Coronary artery (tissue), 2 donors: ENCODE measurements at regions not wholly inside any gene's neighbourhood (a gene's known extent, or its start where the extent isn't known, plus 50 kb on each side); places are given as distances from the start of the nearest gene placed in this dataset.

Experiments
- DNase-seq: peaks from one replicate; pipeline ENCODE4 v3.0.0-alpha.2; 2017; ENCODE audit warnings: low spot score
- H3K27ac ChIP-seq, 2 donors: fragments of 200-600 bp; sonication (generic); one replicate each; pipeline ENCODE4 v1.5.1; 2016 to 2019
- H3K4me3 ChIP-seq: fragments of 200-600 bp; sonication (generic); 2 replicates; pipeline ENCODE4 v1.5.1; 2016; ENCODE audit warnings: mild to moderate bottlenecking, moderate library complexity
- TF ChIP-seq, protein P1 (sequence below): fragments of 200-600 bp; sonication (generic); IDR thresholded peaks from one replicate; pipeline ENCODE4 v1.5.1; 2019; ENCODE audit warnings: antibody characterized with exemption

DNA sequence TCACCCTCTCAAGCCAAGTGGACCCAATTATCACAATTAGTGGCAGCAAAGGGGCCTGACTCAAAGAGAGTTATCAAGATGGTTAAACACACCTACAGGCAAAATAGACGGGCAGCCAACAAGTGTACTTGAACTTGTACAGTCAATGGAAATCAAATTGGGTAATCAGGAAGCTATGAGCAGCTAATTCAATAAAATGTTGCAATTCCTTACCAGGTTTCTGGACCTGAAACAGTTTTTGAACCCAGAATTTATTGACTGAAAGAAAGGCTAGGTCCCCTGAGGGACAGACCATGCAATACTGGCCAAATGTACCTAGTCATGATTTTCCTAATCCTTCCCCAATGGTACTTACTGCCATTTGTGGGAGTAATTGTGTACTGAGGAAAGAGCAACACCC, 679.8 kb downstream of the EPM2A start:
- Histone ChIP-seq H3K4me3 (no peak overlapping the region), H3K27ac (no peak overlapping the region)
- DNase-seq: no peak
- TF ChIP-seq, protein P1, sequence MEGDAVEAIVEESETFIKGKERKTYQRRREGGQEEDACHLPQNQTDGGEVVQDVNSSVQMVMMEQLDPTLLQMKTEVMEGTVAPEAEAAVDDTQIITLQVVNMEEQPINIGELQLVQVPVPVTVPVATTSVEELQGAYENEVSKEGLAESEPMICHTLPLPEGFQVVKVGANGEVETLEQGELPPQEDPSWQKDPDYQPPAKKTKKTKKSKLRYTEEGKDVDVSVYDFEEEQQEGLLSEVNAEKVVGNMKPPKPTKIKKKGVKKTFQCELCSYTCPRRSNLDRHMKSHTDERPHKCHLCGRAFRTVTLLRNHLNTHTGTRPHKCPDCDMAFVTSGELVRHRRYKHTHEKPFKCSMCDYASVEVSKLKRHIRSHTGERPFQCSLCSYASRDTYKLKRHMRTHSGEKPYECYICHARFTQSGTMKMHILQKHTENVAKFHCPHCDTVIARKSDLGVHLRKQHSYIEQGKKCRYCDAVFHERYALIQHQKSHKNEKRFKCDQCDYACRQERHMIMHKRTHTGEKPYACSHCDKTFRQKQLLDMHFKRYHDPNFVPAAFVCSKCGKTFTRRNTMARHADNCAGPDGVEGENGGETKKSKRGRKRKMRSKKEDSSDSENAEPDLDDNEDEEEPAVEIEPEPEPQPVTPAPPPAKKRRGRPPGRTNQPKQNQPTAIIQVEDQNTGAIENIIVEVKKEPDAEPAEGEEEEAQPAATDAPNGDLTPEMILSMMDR: no peak

DNA sequence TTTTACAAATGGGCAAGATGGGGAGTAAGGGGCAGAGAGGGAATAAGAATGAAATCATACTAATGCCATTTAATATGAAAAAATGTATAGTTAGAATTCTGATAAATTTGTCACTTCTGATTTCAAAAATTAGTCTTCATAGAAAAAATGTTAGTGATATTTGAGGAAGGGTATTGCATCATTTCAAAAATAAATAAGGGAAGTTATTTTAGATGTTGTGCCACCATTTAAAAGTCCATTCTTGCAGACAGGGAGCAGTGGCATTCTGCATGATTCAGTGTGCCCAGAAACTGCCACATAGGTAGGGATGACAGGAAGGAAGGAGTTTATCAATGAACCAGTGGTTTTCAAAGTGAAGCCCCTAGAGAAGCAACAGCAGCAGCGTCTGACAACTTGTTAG, 674.6 kb downstream of the EPM2A start:
- DNase-seq: no peak
- H3K4me3 ChIP-seq: no peak overlapping the region
- H3K27ac ChIP-seq: no peak overlapping the region
- TF ChIP-seq, protein P1: no peak

DNA sequence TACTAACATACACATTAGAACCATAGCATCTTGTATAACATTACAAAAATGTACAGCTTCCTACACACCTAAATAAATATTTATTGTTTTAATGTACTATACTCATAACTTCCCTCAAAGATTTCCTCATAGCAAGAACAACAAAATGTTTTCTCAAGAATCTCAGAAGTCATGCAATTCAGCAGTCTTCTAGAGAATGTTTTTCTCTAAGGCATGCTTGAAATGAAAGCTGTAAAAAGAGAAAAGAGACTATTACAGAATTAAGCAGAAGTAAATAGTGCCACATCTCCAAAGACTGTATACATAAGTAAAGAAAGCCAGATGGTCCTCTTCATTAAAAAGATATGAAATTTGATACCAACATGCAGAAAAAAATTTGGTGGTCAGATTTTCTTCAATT, 672.2 kb downstream of the EPM2A start:
- TF ChIP-seq, protein P1: no peak
- Histone ChIP-seq H3K27ac (no peak overlapping the region), H3K4me3 (no peak overlapping the region)
- no peak for DNase-seq

DNA sequence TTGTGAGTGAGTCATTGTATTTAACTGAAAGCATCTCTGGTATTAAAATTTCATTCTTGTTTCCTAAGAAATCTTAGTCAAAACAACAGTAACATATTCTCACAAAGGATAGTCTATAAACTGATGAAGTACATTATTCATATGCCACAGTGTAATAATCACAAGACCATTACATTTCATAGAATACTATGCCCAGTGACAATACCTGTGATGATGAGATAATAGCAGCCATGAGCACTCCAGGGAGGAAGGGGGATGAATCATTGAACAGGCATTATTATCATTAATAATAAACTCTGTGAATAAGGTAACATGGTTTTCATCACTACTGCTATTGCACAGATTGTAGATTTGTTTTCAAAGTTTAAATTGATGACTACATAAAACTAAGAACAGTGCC, 667.9 kb downstream of the EPM2A start:
- Histone ChIP-seq H3K4me3 (no peak overlapping the region), H3K27ac (no peak overlapping the region)
- no peak for DNase-seq
- TF ChIP-seq, protein P1: no peak

DNA sequence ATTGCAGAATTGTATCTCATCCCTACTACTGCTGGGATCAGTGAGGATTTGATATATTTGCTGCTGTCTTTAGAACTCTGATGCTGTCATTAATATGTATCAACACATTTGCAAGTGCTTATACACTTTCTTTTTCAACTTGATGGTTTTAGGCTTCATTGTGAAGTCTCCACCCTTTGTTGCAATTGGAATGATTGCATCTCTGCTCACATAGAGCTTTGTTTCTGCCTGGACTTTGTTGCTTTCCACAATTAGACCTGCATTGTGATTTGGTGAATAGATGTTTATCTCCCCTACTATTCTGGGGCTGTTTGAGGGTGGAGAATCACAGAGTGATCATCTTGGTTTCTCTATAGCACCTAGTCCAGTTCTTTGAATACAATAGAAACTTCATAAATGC, 666.7 kb downstream of the EPM2A start:
- no peak overlapping the region for H3K4me3 ChIP-seq
- TF ChIP-seq, protein P1: no peak
- DNase-seq: no peak
- H3K27ac ChIP-seq: no peak overlapping the region

DNA sequence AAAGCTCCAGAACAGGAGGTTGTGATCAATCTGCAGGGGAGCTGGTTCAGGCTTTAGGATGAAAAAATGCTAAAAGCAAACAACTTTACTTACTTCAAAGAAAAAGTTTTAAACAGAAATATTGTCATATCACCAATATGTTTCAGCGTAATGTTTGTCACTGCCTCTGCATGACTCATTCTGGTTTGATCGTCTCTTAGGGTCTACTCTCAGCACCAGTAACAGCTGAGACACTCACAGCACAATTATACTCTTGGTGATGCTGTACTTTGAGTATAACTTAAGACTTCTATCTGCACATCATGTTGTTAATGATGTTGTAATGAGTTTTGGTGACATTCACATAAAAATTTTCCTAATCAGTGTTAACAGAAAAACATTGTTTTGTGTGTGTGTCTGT, 665.4 kb downstream of the EPM2A start:
- TF ChIP-seq, protein P1: no peak
- Histone ChIP-seq H3K27ac (no peak overlapping the region), H3K4me3 (no peak overlapping the region)
- DNase-seq: no peak

DNA sequence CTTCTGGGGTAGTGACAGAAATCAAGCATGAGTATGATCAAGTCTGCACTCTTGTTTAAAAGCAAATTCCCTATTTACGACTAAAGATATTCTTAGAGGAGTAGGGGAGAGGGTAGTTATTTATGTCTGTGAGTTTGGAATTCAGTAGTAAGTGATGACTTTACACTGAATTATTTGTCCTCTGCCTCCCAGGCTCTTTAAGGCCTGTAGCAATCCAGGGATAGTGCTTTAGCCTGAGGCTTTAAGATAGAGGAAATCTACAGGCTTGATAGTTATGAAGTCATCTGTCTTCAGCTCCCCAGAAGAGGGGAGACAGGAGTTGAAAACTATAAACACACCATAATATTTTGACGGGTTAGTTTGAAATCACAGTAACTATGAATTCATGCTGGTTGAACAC, 664.5 kb downstream of the EPM2A start:
- Histone ChIP-seq H3K4me3 (no peak overlapping the region), H3K27ac (no peak overlapping the region)
- TF ChIP-seq, protein P1: no peak
- DNase-seq: no peak
